Tibial nerve (tissue), 3 donors: ENCODE measurements at regions not wholly inside any gene's neighbourhood (a gene's known extent, or its start where the extent isn't known, plus 50 kb on each side); places are given as distances from the start of the nearest gene placed in this dataset.

Source experiments
- POLR2A ChIP-seq, 2 donors: fragments of 450-650 bp; IDR thresholded peaks; one replicate each; pipeline ENCODE4 v1.6.1; 2017; ENCODE audit warnings: antibody characterized with exemption in 2 of 2, mild to moderate bottlenecking in 2 of 2, moderate library complexity in 2 of 2
- TF ChIP-seq, protein P1 (sequence below), 5 experiments: fragments of 200-600 bp in 3 of 5; fragments of 450-650 bp in 2 of 5; sonication (generic) in 3 of 5; IDR thresholded peaks; one replicate each; pipeline ENCODE4 v1.5.1; 2016 to 2019; ENCODE audit warnings: antibody characterized with exemption in 5 of 5, mild to moderate bottlenecking in 3 of 5, moderate library complexity in 2 of 5

DNA sequence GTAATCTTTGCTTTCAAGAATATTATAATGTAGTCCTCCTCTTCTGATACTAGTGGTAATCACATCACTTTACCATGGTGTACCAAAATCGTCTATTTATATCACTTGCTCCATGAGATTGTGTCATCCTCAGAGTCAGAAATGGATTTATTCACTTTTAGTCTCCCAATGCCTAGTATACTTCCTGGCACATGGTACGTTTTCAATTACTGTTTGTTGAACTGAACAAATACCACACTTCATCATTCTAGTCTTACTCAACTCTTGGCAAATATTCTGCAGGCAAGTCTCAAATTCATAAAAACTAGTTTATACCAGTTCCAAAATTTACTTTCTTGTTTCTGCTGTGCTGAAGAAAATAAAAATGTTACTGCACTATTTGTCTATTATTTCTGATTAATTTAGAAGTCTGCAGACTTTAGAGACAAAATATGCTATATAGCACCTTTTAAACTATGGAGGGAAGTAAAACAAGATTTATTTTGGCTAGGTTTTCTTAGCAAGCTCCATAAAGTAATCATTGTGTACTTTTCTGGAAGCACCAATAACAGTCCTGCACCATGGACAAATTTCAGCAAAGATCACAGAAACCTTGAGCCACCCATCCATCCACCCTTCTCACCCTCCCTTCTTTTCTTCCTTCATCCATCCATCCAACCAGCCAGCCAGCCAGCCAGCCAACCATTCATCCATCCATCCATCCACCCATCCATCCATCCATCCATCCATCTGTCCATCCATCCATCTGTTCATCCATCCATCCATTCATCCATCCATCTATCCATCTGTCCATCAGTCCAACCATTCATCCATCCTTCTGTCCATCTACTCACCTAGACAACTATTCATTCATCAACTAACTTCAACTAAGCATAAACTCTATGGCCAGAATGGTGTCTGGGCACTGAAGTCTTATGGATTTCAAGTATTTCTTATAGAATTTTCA lies 102.1 kb upstream of the STMND1 start:
- TF ChIP-seq, protein P1, sequence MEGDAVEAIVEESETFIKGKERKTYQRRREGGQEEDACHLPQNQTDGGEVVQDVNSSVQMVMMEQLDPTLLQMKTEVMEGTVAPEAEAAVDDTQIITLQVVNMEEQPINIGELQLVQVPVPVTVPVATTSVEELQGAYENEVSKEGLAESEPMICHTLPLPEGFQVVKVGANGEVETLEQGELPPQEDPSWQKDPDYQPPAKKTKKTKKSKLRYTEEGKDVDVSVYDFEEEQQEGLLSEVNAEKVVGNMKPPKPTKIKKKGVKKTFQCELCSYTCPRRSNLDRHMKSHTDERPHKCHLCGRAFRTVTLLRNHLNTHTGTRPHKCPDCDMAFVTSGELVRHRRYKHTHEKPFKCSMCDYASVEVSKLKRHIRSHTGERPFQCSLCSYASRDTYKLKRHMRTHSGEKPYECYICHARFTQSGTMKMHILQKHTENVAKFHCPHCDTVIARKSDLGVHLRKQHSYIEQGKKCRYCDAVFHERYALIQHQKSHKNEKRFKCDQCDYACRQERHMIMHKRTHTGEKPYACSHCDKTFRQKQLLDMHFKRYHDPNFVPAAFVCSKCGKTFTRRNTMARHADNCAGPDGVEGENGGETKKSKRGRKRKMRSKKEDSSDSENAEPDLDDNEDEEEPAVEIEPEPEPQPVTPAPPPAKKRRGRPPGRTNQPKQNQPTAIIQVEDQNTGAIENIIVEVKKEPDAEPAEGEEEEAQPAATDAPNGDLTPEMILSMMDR (IDR thresholded peaks at IDR 0.05): no peak
- TF ChIP-seq POLR2A (IDR thresholded peaks at IDR 0.05): no peak
